ENCODE measurements at regions not wholly inside any gene's neighbourhood (a gene's known extent, or its start where the extent isn't known, plus 50 kb on each side); places are given as distances from the start of the nearest gene placed in this dataset.

- DNase-seq: no peak
These were observed 253.9 kb upstream of the KLHL29 start for GRCh38 chr2:23131066-23131575.

GRCh38 chr2:23132000-23132399, 253.0 kb upstream of the KLHL29 start:
- no peak for DNase-seq

- no peak for DNase-seq
These were observed 252.0 kb upstream of the KLHL29 start for GRCh38 chr2:23132823-23133595.

- DNase-seq: no peak
These were observed 250.3 kb upstream of the KLHL29 start for GRCh38 chr2:23134726-23135125.

GRCh38 chr2:23135481-23136100, 249.4 kb upstream of the KLHL29 start:
- no peak for DNase-seq

GRCh38 chr2:23137166-23137565, 247.8 kb upstream of the KLHL29 start:
- no peak for DNase-seq

GRCh38 chr2:23138701-23139100, 246.3 kb upstream of the KLHL29 start:
- no peak for DNase-seq

- DNase-seq: no peak
These were observed 239.5 kb upstream of the KLHL29 start for GRCh38 chr2:23145460-23145859.

- no peak for DNase-seq
These were observed 239.0 kb upstream of the KLHL29 start for GRCh38 chr2:23146011-23146410.

GRCh38 chr2:23148342-23148741, 236.6 kb upstream of the KLHL29 start:
- no peak for DNase-seq

- DNase-seq: no peak
These were observed 235.2 kb upstream of the KLHL29 start for GRCh38 chr2:23149777-23150176.

- no peak for DNase-seq
These were observed 231.5 kb upstream of the KLHL29 start for GRCh38 chr2:23153484-23153883.

- DNase-seq: no peak
These were observed 230.0 kb upstream of the KLHL29 start for GRCh38 chr2:23155022-23155421.

- no peak for DNase-seq
These were observed 227.2 kb upstream of the KLHL29 start for GRCh38 chr2:23157812-23158211.

- no peak for DNase-seq
These were observed 226.7 kb upstream of the KLHL29 start for GRCh38 chr2:23158306-23158705.

- no peak for DNase-seq
These were observed 225.1 kb upstream of the KLHL29 start for GRCh38 chr2:23159746-23160405.

GRCh38 chr2:23164173-23164572, 220.8 kb upstream of the KLHL29 start:
- no peak for DNase-seq

GRCh38 chr2:23169896-23170295, 215.1 kb upstream of the KLHL29 start:
- no peak for DNase-seq

GRCh38 chr2:23171108-23171507, 213.9 kb upstream of the KLHL29 start:
- no peak for DNase-seq

- DNase-seq: no peak
These were observed 206.6 kb upstream of the KLHL29 start for GRCh38 chr2:23178396-23178795.

- DNase-seq: no peak
These were observed 201.2 kb upstream of the KLHL29 start for GRCh38 chr2:23183733-23184132.

- no peak for DNase-seq
These were observed 186.5 kb upstream of the KLHL29 start for GRCh38 chr2:23198316-23199114.

All from DMS79 treated with DMSO at 0.1 percent for 48 hours (cell line).